Stimulated activated CD8-positive, alpha-beta memory T cell treated with anti-CD3 and anti-CD28 coated beads, Interleukin-7, amount 100 ng/mL, for 24 hours (primary cell): ENCODE measurements at regions not wholly inside any gene's neighbourhood (a gene's known extent, or its start where the extent isn't known, plus 50 kb on each side); places are given as distances from the start of the nearest gene placed in this dataset.

Source experiments
- DNase-seq: peaks from one replicate; pipeline ENCODE4 v3.0.0-alpha.2; 2020; ENCODE audit warnings: low read depth

GRCh38 chr15:47411733-47412132 lies 305.6 kb upstream of the SEMA6D start:
- DNase-seq, result no peak

GRCh38 chr15:47412136-47412535 lies 305.2 kb upstream of the SEMA6D start:
- DNase-seq, result no peak

- no peak for DNase-seq
These were observed 304.5 kb upstream of the SEMA6D start for GRCh38 chr15:47412802-47413201.

- DNase-seq, result no peak
These were observed 303.1 kb upstream of the SEMA6D start for GRCh38 chr15:47414207-47414606.

GRCh38 chr15:47415539-47415971 lies 301.8 kb upstream of the SEMA6D start:
- no peak for DNase-seq

- no peak for DNase-seq
These were observed 294.2 kb upstream of the SEMA6D start for GRCh38 chr15:47422881-47423665.

GRCh38 chr15:47427463-47427862 lies 289.8 kb upstream of the SEMA6D start:
- DNase-seq, result no peak

GRCh38 chr15:47429376-47429775 lies 287.9 kb upstream of the SEMA6D start:
- no peak for DNase-seq

GRCh38 chr15:47431501-47431900 lies 285.8 kb upstream of the SEMA6D start:
- no peak for DNase-seq

GRCh38 chr15:47432826-47433225 lies 284.5 kb upstream of the SEMA6D start:
- DNase-seq, result no peak

- no peak for DNase-seq
These were observed 282.7 kb upstream of the SEMA6D start for GRCh38 chr15:47434596-47434995.

- DNase-seq, result no peak
These were observed 279.8 kb upstream of the SEMA6D start for GRCh38 chr15:47437491-47437890.

- DNase-seq, result no peak
These were observed 277.9 kb upstream of the SEMA6D start for GRCh38 chr15:47439146-47440111.

- DNase-seq, result no peak
These were observed 274.9 kb upstream of the SEMA6D start for GRCh38 chr15:47442371-47442770.

- no peak for DNase-seq
These were observed 273.5 kb upstream of the SEMA6D start for GRCh38 chr15:47443839-47444238.

GRCh38 chr15:47445723-47446392 lies 271.4 kb upstream of the SEMA6D start:
- no peak for DNase-seq

- DNase-seq, result no peak
These were observed 256.3 kb upstream of the SEMA6D start for GRCh38 chr15:47460795-47461573.

- DNase-seq, result no peak
These were observed 255.6 kb upstream of the SEMA6D start for GRCh38 chr15:47461652-47462141.

- no peak for DNase-seq
These were observed 250.9 kb upstream of the SEMA6D start for GRCh38 chr15:47466357-47466756.

- DNase-seq, result no peak
These were observed 246.3 kb upstream of the SEMA6D start for GRCh38 chr15:47470983-47471382.

GRCh38 chr15:47473106-47473725 lies 244.1 kb upstream of the SEMA6D start:
- DNase-seq, result no peak
